GM18951 (cell line): ENCODE measurements at regions not wholly inside any gene's neighbourhood (a gene's known extent, or its start where the extent isn't known, plus 50 kb on each side); places are given as distances from the start of the nearest gene placed in this dataset.
"Not testable (repeated sequence)": the region's sequence is repeated elsewhere in the genome, so short reads cannot be mapped to it uniquely, and the experiment has no call there.

ENCODE experiments used
- POLR2A ChIP-seq: IDR thresholded peaks from 4 replicates; pipeline ENCODE4 v1.6.1; 2011; ENCODE audit warnings: mild to moderate bottlenecking; ENCODE audit not compliant: insufficient read length, insufficient read depth; ENCODE audit errors: extremely low read depth
- in situ Hi-C: fragments of 300-500 bp; cut with MboI; formaldehyde crosslinking; loops from one replicate; pipeline ENCODE4 v1.12.0; 2022; ENCODE audit warnings: low sequenced_read_pairs, mixed read lengths, inconsistent platforms; ENCODE audit not compliant: unreplicated experiment

DNA sequence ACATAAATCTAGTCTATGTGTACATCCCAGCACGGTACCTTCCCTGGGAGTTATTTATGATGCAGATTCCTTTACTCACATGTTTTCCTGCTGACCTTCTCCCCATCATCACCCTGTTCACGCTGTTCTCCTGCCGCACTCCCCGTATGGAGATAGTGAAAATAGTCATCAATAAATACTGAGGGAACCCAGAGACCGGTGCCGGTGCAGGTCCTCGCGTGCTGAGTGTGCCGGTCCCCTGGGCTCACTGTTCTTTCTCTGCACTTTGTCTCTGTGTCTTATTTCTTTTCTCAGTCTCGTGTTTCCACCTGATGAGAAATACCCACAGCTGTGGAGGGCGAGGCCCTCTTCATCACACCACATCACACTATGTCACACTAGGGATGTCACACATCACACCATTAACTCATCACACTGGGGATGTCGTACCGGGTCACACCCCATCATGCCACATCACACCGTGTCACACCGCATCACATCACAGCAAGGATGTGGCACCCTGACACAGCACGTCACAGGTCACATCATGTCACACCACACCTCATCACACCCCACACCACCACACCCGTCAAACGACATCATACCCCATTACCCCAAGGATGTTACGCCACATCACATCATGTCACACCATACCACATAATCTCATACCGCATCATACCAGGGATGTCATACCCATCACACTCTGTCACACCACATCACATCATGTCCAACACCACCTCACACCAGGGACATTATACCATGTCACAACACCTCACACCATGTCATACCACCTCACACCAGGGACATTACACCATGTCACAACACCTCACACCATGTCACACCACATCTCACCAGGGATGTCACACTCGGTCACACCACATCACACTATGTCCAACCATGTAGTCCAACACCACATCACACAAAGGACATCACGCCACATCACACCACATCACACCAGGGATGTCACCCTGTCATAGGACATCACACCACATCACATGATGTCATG, 207.0 kb downstream of the TMEM121 start:
- in situ Hi-C loops: loop anchor here (5.0 kb wide), 1 partner anchor 96 kb away; no protein-coding TSS in a partner anchor

DNA sequence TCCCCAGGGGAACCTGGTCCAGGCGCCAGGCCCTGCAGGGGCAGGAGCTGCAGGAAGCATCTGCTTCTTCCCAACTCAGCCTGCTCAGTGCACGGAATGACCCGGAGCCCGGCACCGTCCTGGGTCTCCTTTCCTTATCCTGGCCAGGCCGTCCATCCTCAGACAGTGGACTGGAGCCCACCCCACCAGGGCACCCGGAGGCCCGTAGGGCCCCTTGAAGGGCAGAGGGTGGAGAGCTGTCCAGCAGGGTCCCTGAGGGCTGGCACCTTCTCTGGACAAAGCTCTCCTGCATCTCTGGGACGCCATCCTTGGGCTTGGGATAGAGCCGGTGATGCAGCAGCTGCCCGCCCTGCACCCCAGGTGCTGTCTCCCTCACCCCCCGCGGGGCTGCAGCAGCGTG, 207.9 kb downstream of the TMEM121 start:
- in situ Hi-C loops: loop anchor here (5.0 kb wide), 1 partner anchor 97 kb away; no protein-coding TSS in a partner anchor

More for the DNA sequence above, 207.0 kb downstream of the TMEM121 start:
- TF ChIP-seq POLR2A: no peak

DNA sequence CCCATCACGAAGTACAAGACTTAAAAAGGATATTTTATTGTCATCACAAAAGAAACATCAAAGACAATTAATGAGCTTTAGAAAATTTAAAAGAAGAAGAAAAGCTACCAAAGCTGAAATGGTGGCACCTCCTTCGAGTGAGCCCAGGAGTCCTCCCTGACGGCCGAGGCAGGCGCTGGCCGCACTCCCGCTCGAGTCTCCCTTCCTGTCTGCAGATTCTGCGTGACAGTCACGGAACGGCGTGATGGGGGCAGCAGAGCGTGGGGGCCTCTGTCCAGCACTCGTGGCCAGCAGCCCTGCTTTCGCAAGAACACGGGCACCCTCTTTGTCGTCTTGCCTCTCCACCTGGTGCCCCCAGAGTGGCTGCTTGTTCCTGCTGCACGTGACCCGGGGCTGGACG, 209.9 kb downstream of the TMEM121 start:
- in situ Hi-C loops: not testable (repeated sequence)

DNA sequence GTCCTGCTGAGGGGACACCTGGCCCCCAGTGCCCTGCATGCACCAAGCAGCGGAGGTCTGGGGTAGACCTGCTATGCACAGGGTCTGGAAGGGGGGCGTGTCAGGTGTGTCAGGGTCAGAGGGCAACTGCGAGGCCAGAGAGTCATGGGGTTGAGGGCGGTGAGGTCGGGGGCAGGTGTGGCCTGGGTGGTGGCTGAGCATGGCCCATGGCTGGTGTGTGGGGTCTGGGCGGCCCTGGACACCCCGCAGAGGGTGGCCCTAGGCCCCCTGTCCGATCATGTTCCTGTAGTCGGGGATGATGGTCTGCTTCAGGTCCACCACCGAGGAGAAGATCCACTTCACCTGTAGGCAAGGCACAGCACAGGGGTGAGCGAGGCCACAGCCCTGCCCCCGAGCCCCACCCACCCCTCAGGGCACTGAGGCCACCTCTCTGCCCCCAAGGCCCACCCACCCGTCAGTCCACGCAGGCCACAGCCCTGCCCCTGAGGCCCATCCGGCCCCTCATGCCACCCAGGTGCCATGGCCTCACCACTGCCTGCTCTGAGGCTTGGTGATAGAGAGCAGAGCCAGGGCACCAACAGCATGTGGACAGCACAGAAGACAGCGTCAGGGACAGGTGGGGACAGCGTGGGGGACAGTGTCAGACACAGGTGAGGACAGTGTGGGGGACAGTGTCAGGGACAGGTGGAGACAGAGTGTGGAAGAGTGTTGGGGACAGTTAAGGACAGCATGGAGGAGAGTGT, 211.3 kb downstream of the TMEM121 start:
- TF ChIP-seq POLR2A: no peak
- in situ Hi-C loops: no loop called here

DNA sequence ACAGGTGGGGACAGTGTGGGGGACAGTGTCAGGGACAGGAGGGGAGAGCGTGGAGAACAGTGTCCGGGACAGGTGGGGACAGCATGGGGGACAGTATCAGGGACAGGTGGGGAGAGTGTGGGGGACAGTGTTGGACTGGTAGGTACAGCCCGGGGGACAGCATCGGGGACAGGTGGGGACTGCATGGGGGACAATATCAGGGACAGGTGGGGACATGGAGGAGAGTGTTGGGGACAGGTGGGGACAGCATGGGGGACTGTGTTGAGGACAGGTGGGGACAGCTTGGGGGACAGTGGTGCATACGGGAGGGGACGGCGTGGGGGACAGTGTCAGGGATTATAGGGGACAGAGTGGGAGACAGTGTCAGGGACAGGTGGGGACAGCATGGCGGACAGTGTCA, 212.3 kb downstream of the TMEM121 start:
- in situ Hi-C loops: no loop called here
- no peak for TF ChIP-seq POLR2A

DNA sequence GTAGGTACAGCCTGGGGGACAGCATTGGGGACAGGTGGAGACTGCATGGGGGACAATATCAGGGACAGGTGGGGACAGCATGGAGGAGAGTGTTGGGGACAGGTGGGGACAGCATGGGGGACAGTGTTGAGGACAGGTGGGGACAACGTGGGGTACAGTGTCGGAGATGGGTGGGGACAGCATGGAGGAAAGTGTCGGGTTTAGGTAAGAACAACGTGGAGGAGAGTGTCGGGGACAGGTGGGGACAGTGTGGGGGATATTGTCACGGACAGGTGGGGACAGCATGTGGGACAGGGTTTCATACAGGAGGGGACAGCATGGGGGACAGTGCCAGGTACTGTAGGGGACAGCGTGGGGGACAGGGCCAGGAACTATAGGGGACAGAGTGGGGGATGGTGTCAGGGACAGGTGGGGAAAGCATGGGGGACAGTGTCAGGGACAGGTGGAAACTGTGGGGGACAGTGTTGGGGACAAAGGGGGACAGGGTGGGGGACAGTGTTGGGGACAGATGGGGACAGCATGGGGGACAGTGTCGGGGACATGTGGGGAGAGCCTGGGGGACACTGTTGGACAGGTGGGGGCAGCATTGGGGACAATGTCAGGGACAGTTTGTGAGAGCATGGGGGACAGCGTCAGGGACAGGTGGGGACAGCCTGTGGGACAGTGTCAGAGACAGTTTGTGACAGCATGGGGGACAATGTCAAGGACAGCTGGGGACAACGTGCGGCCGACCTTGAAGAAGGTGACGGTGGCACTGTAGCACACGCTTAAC, 213.1 kb downstream of the TMEM121 start:
- TF ChIP-seq POLR2A: peak; percentile 9
- in situ Hi-C loops: no loop called here

DNA sequence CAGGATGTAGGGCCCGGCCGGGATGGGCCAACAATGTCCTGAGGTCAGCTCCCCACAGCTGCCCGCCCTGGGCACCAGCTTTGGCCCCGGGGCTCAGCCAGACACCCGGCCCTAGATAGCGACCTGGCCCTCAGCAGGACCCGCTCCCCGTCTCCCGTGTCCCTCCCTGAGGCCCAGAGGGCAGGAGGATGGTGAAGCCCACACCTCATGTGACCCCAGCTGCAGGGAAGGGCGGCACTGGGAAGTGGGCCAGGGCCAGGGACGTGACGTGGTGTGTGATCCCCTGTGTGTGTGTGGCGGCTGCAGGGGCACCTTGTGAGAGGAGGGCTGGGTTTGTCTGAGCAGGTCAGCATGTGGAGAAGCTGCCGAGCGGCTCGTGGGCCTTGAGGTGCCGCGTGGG, 213.9 kb downstream of the TMEM121 start:
- in situ Hi-C loops: not testable (repeated sequence)

DNA sequence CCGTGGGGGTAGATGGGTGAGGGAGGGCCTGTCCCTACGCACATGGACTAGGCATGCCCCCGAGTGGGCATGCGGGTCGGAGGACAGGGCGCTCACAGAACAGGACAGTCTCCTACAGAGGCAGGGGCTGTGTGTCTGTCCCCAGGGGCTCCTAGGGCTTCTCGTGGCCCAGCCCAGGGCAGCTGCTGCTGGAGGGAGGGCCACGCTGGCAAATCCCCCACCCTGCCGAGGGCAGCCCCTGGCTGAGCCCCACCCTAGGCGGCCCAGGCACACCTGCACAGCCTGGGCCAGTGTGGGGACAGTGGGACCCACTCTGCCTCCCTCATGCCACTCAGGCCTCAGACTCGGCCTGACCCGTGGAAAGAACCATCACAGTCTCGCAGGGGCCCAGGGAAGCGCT, 214.6 kb downstream of the TMEM121 start:
- in situ Hi-C loops: not testable (repeated sequence)

DNA sequence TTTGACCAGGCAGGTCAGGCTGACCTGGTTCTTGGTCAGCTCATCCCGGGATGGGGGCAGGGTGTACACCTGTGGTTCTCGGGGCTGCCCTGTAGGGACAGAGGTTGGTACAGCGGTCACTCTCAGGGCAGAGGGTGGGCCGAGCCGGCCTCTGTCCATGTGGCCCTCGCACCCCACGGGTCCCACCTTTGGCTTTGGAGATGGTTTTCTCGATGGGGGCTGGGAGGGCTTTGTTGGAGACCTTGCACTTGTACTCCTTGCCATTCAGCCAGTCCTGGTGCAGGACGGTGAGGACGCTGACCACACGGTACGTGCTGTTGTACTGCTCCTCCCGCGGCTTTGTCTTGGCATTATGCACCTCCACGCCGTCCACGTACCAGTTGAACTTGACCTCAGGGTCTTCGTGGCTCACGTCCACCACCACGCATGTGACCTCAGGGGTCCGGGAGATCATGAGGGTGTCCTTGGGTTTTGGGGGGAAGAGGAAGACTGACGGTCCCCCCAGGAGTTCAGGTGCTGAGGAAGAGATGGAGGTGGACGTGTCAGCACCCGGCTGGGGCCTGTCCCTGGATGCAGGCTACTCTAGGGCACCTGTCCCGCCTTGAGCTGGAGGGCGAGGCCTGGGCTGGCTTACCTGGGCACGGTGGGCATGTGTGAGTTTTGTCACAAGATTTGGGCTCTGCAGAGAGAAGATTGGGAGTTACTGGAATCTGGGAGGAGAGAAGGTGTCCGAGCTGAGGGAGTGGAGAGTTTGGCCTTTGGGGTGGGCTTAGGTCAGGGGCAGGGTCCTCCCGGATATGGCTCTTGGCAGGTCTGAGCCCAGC, 215.5 kb downstream of the TMEM121 start:
- in situ Hi-C loops: not testable (repeated sequence)
- TF ChIP-seq POLR2A: peak; percentile 31

DNA sequence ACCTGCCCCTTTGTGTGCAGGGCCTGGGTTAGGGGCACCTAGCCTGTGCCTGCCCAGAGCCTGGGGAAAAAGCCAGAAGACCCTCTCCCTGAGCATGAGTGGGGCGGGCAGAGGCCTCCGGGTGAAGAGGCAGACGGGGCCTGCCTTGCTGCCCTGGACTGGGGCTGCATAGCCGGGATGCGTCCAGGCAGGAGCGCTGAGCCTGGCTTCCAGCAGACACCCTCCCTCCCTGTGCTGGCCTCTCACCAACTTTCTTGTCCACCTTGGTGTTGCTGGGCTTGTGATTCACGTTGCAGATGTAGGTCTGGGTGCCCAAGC, 216.1 kb downstream of the TMEM121 start:
- in situ Hi-C loops: no loop called here
- TF ChIP-seq POLR2A: no peak

DNA sequence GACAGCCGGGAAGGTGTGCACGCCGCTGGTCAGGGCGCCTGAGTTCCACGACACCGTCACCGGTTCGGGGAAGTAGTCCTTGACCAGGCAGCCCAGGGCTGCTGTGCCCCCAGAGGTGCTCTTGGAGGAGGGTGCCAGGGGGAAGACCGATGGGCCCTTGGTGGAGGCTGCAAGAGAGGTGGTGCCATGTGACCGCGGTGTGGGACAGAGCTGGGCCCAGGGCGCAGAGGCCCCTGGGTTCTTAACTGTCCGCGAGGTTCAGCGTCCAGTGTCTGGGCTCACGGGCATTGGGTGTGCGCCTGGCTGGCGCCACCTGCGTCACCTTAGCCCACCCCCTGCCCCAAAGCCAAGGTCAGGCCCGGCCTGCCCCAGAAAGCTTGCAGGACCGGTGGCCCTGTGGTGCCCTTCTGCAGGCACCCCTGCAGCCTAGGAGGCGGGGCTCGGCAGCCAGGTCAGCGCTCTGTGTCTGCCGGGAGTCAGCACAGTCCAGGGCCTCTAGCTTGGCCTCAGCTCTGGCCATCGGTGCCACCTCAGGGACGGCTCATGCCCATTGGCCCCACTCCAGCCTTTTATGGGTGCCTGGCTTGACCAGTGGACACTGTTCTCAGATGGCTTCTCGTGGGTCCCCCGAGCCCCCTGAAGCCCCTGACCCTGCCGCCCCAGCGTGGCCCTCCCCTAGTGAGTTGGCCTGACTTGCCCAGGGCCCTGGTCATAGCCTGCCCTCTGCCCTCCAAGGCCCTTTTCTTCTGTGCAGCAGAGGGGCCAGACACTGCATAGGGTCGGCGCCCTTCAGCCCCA, 216.7 kb downstream of the TMEM121 start:
- in situ Hi-C loops: not testable (repeated sequence)

DNA sequence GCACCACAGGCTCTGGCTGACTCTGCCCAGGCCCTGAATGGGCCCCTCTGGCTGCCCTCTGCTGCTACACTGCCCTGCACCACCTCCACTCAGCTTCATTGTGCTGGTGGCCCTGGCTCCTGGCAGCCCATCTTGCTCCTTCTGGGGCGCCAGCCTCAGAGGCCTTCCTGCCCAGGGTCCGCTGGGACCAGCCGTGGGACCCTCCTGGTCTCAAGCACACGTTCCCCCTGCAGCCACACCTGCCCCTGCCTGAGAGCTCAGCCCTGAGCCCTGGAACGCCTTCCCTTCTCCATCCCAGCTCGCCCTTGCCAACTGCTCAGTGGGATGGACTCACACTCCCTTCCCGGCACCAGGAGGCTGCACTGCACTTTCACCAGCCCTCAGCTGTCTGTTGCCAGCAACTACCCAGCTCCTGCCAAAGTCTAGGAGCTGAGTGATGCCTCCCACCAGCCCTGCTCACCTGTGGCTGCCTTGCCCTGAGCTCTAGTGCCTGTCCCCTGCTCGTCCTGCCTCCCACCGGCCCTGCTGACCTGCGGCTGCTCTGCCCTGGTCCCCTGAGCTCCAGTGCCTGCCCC, 217.9 kb downstream of the TMEM121 start:
- in situ Hi-C loops: not testable (repeated sequence)
